Lower leg skin (tissue), 3 donors: ENCODE measurements at regions not wholly inside any gene's neighbourhood (a gene's known extent, or its start where the extent isn't known, plus 50 kb on each side); places are given as distances from the start of the nearest gene placed in this dataset.

Experiments
- CTCF ChIP-seq, 3 donors: fragments of 450-650 bp; IDR thresholded peaks; one replicate each; pipeline ENCODE4 v1.5.1; 2016; ENCODE audit warnings: antibody characterized with exemption in 3 of 3, mild to moderate bottlenecking in 3 of 3, moderate library complexity in 2 of 3
- POLR2A ChIP-seq, 2 donors: fragments of 450-650 bp; IDR thresholded peaks; one replicate each; pipeline ENCODE4 v1.6.1; 2016 to 2017; ENCODE audit warnings: antibody characterized with exemption in 2 of 2, mild to moderate bottlenecking in 1 of 2, moderate library complexity in 1 of 2

- no peak for TF ChIP-seq CTCF (IDR thresholded peaks at IDR 0.05)
- TF ChIP-seq POLR2A (IDR thresholded peaks at IDR 0.05): no peak
Measured at GRCh38 chr4:166670341-166670740, 564.0 kb downstream of the SPOCK3 start.
